Prostate gland (tissue), 2 donors: ENCODE measurements at regions not wholly inside any gene's neighbourhood (a gene's known extent, or its start where the extent isn't known, plus 50 kb on each side); places are given as distances from the start of the nearest gene placed in this dataset.

ENCODE experiments used
- POLR2AphosphoS5 ChIP-seq: sonication (generic); formaldehyde crosslinking; IDR thresholded peaks from one replicate; pipeline ENCODE4 v1.6.1; 2017; ENCODE audit warnings: antibody characterized with exemption
- TF ChIP-seq, protein P1 (sequence below), 4 experiments: fragments of 200-600 bp in 2 of 4; fragments of 450-650 bp in 2 of 4; sonication (generic) in 2 of 4; IDR thresholded peaks; 1 replicate in 3 of 4; 2 replicates in 1 of 4; pipeline ENCODE4 v1.5.1; 2016 to 2019; ENCODE audit warnings: antibody characterized with exemption in 4 of 4, mild to moderate bottlenecking in 2 of 4, moderate library complexity in 2 of 4

DNA sequence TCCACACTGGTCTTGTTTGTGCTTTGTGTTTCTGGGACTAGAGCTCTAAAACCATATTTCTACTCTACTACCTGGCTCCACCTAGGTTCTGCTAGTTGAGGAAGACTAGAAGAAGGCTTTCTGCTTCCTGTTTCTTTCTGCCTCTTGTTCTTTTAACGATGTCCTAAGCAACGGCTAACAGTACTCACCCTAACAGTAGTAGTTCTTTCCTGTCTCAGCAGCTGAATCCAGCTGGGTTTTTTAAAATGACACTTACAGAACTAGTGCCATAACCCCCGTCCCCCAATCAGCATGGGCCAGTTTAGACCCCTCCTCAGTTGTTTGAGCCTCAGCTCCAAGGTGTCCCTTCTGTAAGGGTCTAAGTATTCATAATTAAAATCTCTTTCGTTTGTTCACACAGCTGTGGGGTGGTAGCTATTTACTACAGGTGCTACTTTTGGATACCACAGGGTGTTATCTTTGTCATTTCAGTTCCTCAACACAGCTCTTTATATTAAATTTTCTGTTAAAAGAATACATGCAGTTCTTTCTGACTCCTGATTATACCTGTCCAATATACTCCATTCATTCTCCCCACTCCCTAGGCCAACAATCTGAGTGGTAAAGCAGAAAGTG lies 790.2 kb downstream of the DHX35 start:
- TF ChIP-seq, protein P1, sequence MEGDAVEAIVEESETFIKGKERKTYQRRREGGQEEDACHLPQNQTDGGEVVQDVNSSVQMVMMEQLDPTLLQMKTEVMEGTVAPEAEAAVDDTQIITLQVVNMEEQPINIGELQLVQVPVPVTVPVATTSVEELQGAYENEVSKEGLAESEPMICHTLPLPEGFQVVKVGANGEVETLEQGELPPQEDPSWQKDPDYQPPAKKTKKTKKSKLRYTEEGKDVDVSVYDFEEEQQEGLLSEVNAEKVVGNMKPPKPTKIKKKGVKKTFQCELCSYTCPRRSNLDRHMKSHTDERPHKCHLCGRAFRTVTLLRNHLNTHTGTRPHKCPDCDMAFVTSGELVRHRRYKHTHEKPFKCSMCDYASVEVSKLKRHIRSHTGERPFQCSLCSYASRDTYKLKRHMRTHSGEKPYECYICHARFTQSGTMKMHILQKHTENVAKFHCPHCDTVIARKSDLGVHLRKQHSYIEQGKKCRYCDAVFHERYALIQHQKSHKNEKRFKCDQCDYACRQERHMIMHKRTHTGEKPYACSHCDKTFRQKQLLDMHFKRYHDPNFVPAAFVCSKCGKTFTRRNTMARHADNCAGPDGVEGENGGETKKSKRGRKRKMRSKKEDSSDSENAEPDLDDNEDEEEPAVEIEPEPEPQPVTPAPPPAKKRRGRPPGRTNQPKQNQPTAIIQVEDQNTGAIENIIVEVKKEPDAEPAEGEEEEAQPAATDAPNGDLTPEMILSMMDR (IDR thresholded peaks at IDR 0.05), result no peak
- TF ChIP-seq POLR2AphosphoS5, result no peak
